IMR-90 (cell line): ENCODE measurements at regions not wholly inside any gene's neighbourhood (a gene's known extent, or its start where the extent isn't known, plus 50 kb on each side); places are given as distances from the start of the nearest gene placed in this dataset.

Experiments used
- ATAC-seq: fragments of 200-7000 bp; cut with Tn5 transposase; 2 replicates; pipeline ENCODE4 v1.9.1; 2020; ENCODE audit warnings: low read depth, mild to moderate bottlenecking, moderate library complexity
- BruUV-seq: library from RNA; stranded (reverse); fragments of 400-500 nt; replicated peaks from 2 replicates; lab custom pipeline; 2021; lab: Mats Ljungman, UMichigan
- CTCF ChIA-PET: fragments of 300-600 bp; formaldehyde crosslinking; extraction: SDS; loops from one replicate; lab custom pipeline; 2021; ENCODE audit warnings: antibody characterized with exemption; lab: Yijun Ruan, JAX
- POLR2A ChIA-PET: fragments of 300-600 bp; sonication (Branson Sonifier 250); formaldehyde crosslinking; loops from one replicate; lab custom pipeline; 2022; ENCODE audit warnings: antibody characterized with exemption; ENCODE audit not compliant: unreplicated experiment; lab: Charles Lee
- DNase-seq: peaks from one replicate; pipeline ENCODE4 v3.0.0; 2013
- H2AFZ ChIP-seq: replicated peaks from 2 replicates; pipeline ENCODE3; 2013; ENCODE audit warnings: low read length, mild to moderate bottlenecking; ENCODE audit not compliant: poor library complexity
- H2AK5ac ChIP-seq: 2 replicates; pipeline ENCODE4 v1.6.1; 2013; ENCODE audit warnings: low read depth, low read length, inconsistent platforms
- H2AK9ac ChIP-seq: replicated peaks from 2 replicates; pipeline ENCODE3; 2013; ENCODE audit warnings: mild to moderate bottlenecking, low read depth, low read length, moderate library complexity; ENCODE audit not compliant: poor library complexity
- H2BK120ac ChIP-seq: 2 replicates; pipeline ENCODE4 v1.6.1; 2013; ENCODE audit warnings: low read depth, low read length, inconsistent platforms
- H2BK15ac ChIP-seq: 3 replicates; pipeline ENCODE4 v1.6.1; 2013; ENCODE audit warnings: low read depth, low read length, inconsistent platforms
- H2BK20ac ChIP-seq: 2 replicates; pipeline ENCODE4 v1.6.1; 2013; ENCODE audit warnings: low read depth, mild to moderate bottlenecking, inconsistent platforms, low read length, moderate library complexity
- H2BK5ac ChIP-seq: 2 replicates; pipeline ENCODE4 v1.6.1; 2013; ENCODE audit warnings: mild to moderate bottlenecking, low read depth, low read length, inconsistent platforms; ENCODE audit not compliant: poor library complexity, severe bottlenecking
- H3K14ac ChIP-seq: replicated peaks from 2 replicates; pipeline ENCODE4 v1.6.1; 2013; ENCODE audit warnings: low read depth, low read length, inconsistent platforms
- H3K18ac ChIP-seq: 2 replicates; pipeline ENCODE4 v1.6.1; 2013; ENCODE audit warnings: low read depth, low read length, control low read depth
- H3K23ac ChIP-seq: 2 replicates; pipeline ENCODE4 v1.6.1; 2013; ENCODE audit warnings: low read depth, low read length, inconsistent platforms
- H3K27ac ChIP-seq: 2 replicates; pipeline ENCODE4 v1.5.1; 2013; ENCODE audit warnings: mild to moderate bottlenecking, control low read depth, low read length; ENCODE audit not compliant: insufficient read depth
- H3K27me3 ChIP-seq: 2 replicates; pipeline ENCODE4 v1.6.1; 2013; ENCODE audit warnings: low read length; ENCODE audit not compliant: control insufficient read depth, insufficient read depth
- H3K36me3 ChIP-seq: 2 replicates; pipeline ENCODE4 v1.6.1; 2013; ENCODE audit warnings: low read length, mixed read lengths; ENCODE audit not compliant: control insufficient read depth, insufficient read depth
- H3K4ac ChIP-seq: 2 replicates; pipeline ENCODE4 v1.6.1; 2013; ENCODE audit warnings: low read depth, low read length, inconsistent platforms
- H3K4me1 ChIP-seq: 2 replicates; pipeline ENCODE4 v1.6.1; 2013; ENCODE audit warnings: low read length, mixed read lengths; ENCODE audit not compliant: control insufficient read depth, insufficient read depth
- H3K4me2 ChIP-seq: 2 replicates; pipeline ENCODE4 v1.6.1; 2013; ENCODE audit warnings: low read depth, mild to moderate bottlenecking, control low read depth, low read length, moderate library complexity
- H3K4me3 ChIP-seq: 2 replicates; pipeline ENCODE4 v1.5.1; 2013; ENCODE audit warnings: low read depth, mild to moderate bottlenecking, control low read depth, low read length, moderate library complexity; ENCODE audit not compliant: insufficient read depth
- H3K56ac ChIP-seq: 2 replicates; pipeline ENCODE4 v1.6.1; 2013; ENCODE audit warnings: low read length, inconsistent platforms; ENCODE audit not compliant: insufficient read depth; ENCODE audit errors: extremely low read depth
- H3K79me1 ChIP-seq, 2 experiments: 2 replicates each; pipeline ENCODE4 v1.6.1; 2013; ENCODE audit warnings: low read length in 2 of 2, inconsistent platforms in 1 of 2, low read depth in 1 of 2
- H3K9ac ChIP-seq: 2 replicates; pipeline ENCODE4 v1.6.1; 2013; ENCODE audit warnings: low read depth, low read length, control low read depth
- H3K9me1 ChIP-seq: 2 replicates; pipeline ENCODE4 v1.6.1; 2013; ENCODE audit warnings: low read length, inconsistent platforms; ENCODE audit not compliant: insufficient read depth
- H3K9me3 ChIP-seq: 2 replicates; pipeline ENCODE4 v1.6.1; 2013; ENCODE audit warnings: low read length; ENCODE audit not compliant: control insufficient read depth, insufficient read depth
- H4K20me1 ChIP-seq: 2 replicates; pipeline ENCODE4 v1.6.1; 2013; ENCODE audit warnings: low read length, inconsistent platforms; ENCODE audit not compliant: insufficient read depth
- H4K5ac ChIP-seq: 2 replicates; pipeline ENCODE4 v1.6.1; 2013; ENCODE audit warnings: mild to moderate bottlenecking, low read depth, low read length, control low read depth
- H4K8ac ChIP-seq, 2 experiments: 2 replicates each; pipeline ENCODE4 v1.6.1; 2013; ENCODE audit warnings: low read depth in 2 of 2, low read length in 2 of 2, control low read depth in 1 of 2, inconsistent platforms in 1 of 2
- H4K91ac ChIP-seq: 2 replicates; pipeline ENCODE4 v1.6.1; 2013; ENCODE audit warnings: low read depth, low read length, inconsistent platforms; ENCODE audit not compliant: insufficient read depth
- BHLHE40 ChIP-seq: fragments of 150-350 bp; IDR thresholded peaks from 2 replicates; pipeline ENCODE4 v1.6.1; 2016; ENCODE audit warnings: mild to moderate bottlenecking, low read depth, low read length
- CHD1 ChIP-seq: IDR thresholded peaks from 2 replicates; pipeline ENCODE4 v1.6.1; 2012; ENCODE audit warnings: low read depth, low read length, improper control_type of control experiment
- CTCF ChIP-seq: conservative IDR thresholded peaks from 2 replicates; pipeline ENCODE4 v1.5.1; 2012; ENCODE audit warnings: mild to moderate bottlenecking, low read depth, low read length, improper control_type of control experiment
- FOS ChIP-seq: fragments of 150-350 bp; IDR thresholded peaks from 2 replicates; pipeline ENCODE4 v1.6.1; 2016; ENCODE audit warnings: low read depth, low read length
- POLR2A ChIP-seq: IDR thresholded peaks from 2 replicates; pipeline ENCODE4 v1.6.1; 2012; ENCODE audit warnings: mild to moderate bottlenecking, low read depth, low read length
- WGBS, 2 experiments: methylation state at CpG; one replicate each; pipeline versions ENCODE4 v1.1.5 to v1.1.7; 2013; ENCODE audit warnings: missing lambda C conversion rate in 2 of 2; ENCODE audit not compliant: insufficient read length in 1 of 2; ENCODE audit errors: extremely low coverage in 2 of 2; 5-methylcytosine and 5-hydroxymethylcytosine counted together
- dilution Hi-C: fragments of 300-500 bp; cut with HindIII; formaldehyde crosslinking; loops from one replicate; pipeline ENCODE4 v1.14.3; 2018; ENCODE audit warnings: low sequenced_read_pairs; ENCODE audit not compliant: unreplicated experiment
- in situ Hi-C: fragments of 300-500 bp; cut with MboI; formaldehyde crosslinking; loops from 3 replicates; pipeline ENCODE4 v1.14.3; 2019; ENCODE audit warnings: low sequenced_read_pairs, inconsistent platforms, mixed read lengths
- intact Hi-C: fragments of 100-400 bp; cut with micrococcal nuclease; formaldehyde crosslinking; loops from 2 replicates; pipeline ENCODE4 v1.10.0; 2022

- CTCF ChIA-PET: no interaction called here
- no peak for DNase-seq
- dilution Hi-C loops: no loop called here
Observed at GRCh38 chr10:123236126-123236525, 81.9 kb downstream of the BUB3 start.

More at GRCh38 chr10:123236126-123236525, 81.9 kb downstream of the BUB3 start:
- TF ChIP-seq FOS: no peak
- TF ChIP-seq CTCF: no peak
- TF ChIP-seq BHLHE40: no peak
- no peak for TF ChIP-seq CHD1
- no peak for TF ChIP-seq POLR2A
- H3K27ac ChIP-seq: no peak overlapping the region
- no peak overlapping the region for H2BK120ac ChIP-seq
- H4K91ac ChIP-seq: no peak overlapping the region
- H2AK5ac ChIP-seq: no peak overlapping the region
- H3K4me2 ChIP-seq: no peak overlapping the region
- no peak overlapping the region for H3K4ac ChIP-seq
- H4K5ac ChIP-seq: no peak overlapping the region
- POLR2A ChIA-PET: no interaction called here
- H2AFZ ChIP-seq: no peak overlapping the region
- no peak for ATAC-seq
- no peak overlapping the region for H3K56ac ChIP-seq
- no peaks in the 10 kb centered on the region for H3K36me3 ChIP-seq
- no peak overlapping the region for H3K18ac ChIP-seq
- no peak overlapping the region for H2BK15ac ChIP-seq
- no peak overlapping the region for H2BK20ac ChIP-seq
- no peak overlapping the region for H2BK5ac ChIP-seq
- no peaks in the 10 kb centered on the region for H3K79me1 ChIP-seq
- no peaks in the 10 kb centered on the region for H4K20me1 ChIP-seq
- no peaks in the 10 kb centered on the region for H3K4me1 ChIP-seq
- no peak overlapping the region for H3K23ac ChIP-seq
- 100% methylated on average over 1 of the region's 2 CpGs; no CpG with 5 or more reads in 1 of the 2 experiments for WGBS, 2 experiments
- in situ Hi-C loops: no loop called here
- H4K8ac ChIP-seq: no peak overlapping the region
- intact Hi-C loops: no loop called here
- no peak overlapping the region for H3K9ac ChIP-seq
- H3K9me3 ChIP-seq: peaks cover 2% of the 10 kb centered on the region
- no peak overlapping the region for H3K4me3 ChIP-seq
- no peaks in the 10 kb centered on the region for H3K27me3 ChIP-seq
- no peak overlapping the region for H2AK9ac ChIP-seq
- H3K9me1 ChIP-seq: no peaks in the 10 kb centered on the region
- no TSS peak for BruUV-seq
- no peak overlapping the region for H3K14ac ChIP-seq
